ENCODE measurements at regions not wholly inside any gene's neighbourhood (a gene's known extent, or its start where the extent isn't known, plus 50 kb on each side); places are given as distances from the start of the nearest gene placed in this dataset.

DNA sequence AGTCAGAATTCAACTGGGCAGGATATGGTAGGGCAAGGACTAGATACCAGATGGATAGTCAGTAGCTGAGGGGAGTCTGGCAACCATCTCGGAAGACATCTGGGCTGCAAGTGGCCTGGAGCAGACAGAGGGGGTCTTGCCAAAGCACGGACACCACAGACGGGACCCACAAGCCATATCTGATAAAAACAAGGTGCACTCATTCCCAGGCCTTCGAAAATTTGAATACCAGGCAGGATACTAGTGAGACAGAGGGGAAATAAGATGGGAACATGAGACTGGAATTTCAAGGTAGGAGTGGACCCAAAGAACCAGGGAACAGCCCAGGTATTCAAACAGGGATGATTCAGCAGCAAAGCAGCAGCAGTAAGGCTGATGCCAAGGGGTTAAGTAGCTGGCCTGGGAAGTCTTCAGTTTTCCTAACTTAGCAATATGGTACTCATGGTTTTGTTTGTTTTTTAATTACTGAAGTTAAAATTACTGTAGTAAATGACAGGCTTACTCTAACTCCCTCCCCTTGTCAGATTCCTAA lies 144.9 kb upstream of the NCKAP5 start:
- Histone ChIP-seq H3K4me1 (no peaks in the 10 kb centered on the region), H3K27ac (no peak overlapping the region), H3K27me3 (ENCODE audit: insufficient read depth in 3 of 3, low read length in 2 of 3) (no peaks in the 10 kb centered on the region), H3K9me3 (no peaks in the 10 kb centered on the region), H3K4me3 (no peak overlapping the region), H3K36me3 (ENCODE audit: insufficient read depth in 1 of 2, low read depth in 1 of 2) (no peaks in the 10 kb centered on the region)
- DNase-seq (no peak), ATAC-seq (no peak)
- 78 to 86% (median 85%) methylated on average over 4 of the region's 4 CpGs for WGBS, 3 donors
- TF ChIP-seq, protein P1, sequence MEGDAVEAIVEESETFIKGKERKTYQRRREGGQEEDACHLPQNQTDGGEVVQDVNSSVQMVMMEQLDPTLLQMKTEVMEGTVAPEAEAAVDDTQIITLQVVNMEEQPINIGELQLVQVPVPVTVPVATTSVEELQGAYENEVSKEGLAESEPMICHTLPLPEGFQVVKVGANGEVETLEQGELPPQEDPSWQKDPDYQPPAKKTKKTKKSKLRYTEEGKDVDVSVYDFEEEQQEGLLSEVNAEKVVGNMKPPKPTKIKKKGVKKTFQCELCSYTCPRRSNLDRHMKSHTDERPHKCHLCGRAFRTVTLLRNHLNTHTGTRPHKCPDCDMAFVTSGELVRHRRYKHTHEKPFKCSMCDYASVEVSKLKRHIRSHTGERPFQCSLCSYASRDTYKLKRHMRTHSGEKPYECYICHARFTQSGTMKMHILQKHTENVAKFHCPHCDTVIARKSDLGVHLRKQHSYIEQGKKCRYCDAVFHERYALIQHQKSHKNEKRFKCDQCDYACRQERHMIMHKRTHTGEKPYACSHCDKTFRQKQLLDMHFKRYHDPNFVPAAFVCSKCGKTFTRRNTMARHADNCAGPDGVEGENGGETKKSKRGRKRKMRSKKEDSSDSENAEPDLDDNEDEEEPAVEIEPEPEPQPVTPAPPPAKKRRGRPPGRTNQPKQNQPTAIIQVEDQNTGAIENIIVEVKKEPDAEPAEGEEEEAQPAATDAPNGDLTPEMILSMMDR (IDR thresholded peaks at IDR 0.05): no peak
- intact Hi-C loops (cut with DNase I): no loop called here

DNA sequence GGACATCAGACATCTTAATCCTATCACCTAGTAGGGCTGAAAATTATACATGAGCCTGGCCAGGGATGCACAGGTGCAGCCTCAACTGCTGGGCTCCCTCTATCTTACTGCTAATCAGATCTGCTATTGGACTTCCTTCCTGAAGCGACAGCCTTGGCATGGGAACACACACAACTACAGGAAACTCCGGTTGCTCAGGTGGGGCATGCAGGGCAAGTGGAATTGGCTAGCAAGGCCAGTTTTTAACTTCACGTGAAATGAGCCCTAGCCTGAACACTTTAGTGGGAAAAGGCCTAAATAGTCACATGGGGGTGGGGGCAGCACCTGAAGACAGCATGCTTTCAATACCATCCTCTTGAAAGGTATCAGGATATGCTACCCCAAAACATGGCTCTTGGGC lies 147.9 kb upstream of the NCKAP5 start:
- Histone ChIP-seq H3K9me3 (no peaks in the 10 kb centered on the region), H3K4me3 (no peak overlapping the region), H3K27ac (no peak overlapping the region), H3K4me1 (no peaks in the 10 kb centered on the region), H3K36me3 (ENCODE audit: insufficient read depth in 1 of 2, low read depth in 1 of 2) (no peaks in the 10 kb centered on the region), H3K27me3 (ENCODE audit: insufficient read depth in 3 of 3, low read length in 2 of 3) (no peaks in the 10 kb centered on the region)
- TF ChIP-seq, protein P1 (IDR thresholded peaks at IDR 0.05): no peak
- no peak for ATAC-seq
- 68 to 84% (median 79%) methylated on average over 3 of the region's 3 CpGs for WGBS, 3 donors
- no peak for DNase-seq
- intact Hi-C loops (cut with DNase I): no loop called here

DNA sequence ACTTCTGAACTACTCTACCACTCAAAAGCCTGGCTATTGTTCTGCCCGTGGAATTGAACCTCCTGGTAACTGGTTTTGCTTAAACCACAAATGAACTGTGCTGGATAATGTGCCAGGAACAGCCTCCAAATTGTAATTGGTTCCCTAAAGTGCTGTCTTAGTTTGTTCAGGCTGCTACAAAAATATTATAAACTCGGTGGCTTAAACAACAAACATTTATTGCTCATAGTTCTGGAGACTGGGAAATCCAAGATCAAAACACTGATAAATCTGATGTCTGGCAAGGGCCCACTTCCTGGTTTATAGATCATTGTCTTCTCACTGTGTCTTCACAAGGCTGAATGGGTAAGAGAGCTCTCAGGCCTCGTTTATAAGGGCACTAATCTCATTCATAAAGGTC lies 149.2 kb upstream of the NCKAP5 start:
- no peaks in the 10 kb centered on the region for H3K36me3 ChIP-seq (ENCODE audit: insufficient read depth in 1 of 2, low read depth in 1 of 2)
- DNase-seq (no peak), ATAC-seq (no peak)
- TF ChIP-seq, protein P1 (IDR thresholded peaks at IDR 0.05): no peak
- intact Hi-C loops (cut with DNase I): no loop called here
- no peaks in the 10 kb centered on the region for H3K27me3 ChIP-seq (ENCODE audit: insufficient read depth in 3 of 3, low read length in 2 of 3)
- no peaks in the 10 kb centered on the region for H3K9me3 ChIP-seq
- no peaks in the 10 kb centered on the region for H3K4me1 ChIP-seq
- WGBS, 3 donors: 36 to 56% (median 47%) methylated on average over 3 of the region's 3 CpGs
- no peak overlapping the region for H3K27ac ChIP-seq
- H3K4me3 ChIP-seq: no peak overlapping the region

DNA sequence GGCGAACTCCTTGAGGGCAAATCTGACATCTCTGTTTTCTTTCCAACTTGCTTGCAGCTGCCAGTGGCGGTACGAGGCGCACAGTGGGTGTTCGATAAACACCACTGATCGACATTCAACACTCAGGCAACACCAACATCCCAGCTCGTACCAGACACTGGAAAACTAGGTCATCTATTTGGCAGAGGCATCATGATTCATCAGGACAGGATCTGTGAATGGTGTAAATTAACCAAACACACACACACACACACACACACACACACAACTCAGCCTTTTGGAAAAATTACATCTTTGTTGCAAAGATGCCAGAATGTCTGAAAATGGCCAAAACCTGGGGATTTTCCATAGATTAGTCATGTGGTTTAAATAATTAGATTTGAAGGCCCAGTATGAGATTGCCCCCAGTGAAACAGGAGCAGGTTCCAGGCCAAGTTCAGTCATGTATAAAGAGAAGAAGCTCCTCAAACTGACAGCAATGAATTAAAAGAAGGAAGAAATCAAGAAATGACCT lies 150.5 kb upstream of the NCKAP5 start:
- ATAC-seq: no peak
- TF ChIP-seq, protein P1 (IDR thresholded peaks at IDR 0.05): no peak
- no peak overlapping the region for H3K27ac ChIP-seq
- H3K9me3 ChIP-seq: no peaks in the 10 kb centered on the region
- no peak for DNase-seq
- no peaks in the 10 kb centered on the region for H3K4me1 ChIP-seq
- no peaks in the 10 kb centered on the region for H3K27me3 ChIP-seq (ENCODE audit: insufficient read depth in 3 of 3, low read length in 2 of 3)
- H3K36me3 ChIP-seq (ENCODE audit: insufficient read depth in 1 of 2, low read depth in 1 of 2): no peaks in the 10 kb centered on the region
- no peak overlapping the region for H3K4me3 ChIP-seq
- 51 to 65% (median 52%) methylated on average over 7 of the region's 7 CpGs for WGBS, 3 donors
- intact Hi-C loops (cut with DNase I): no loop called here

DNA sequence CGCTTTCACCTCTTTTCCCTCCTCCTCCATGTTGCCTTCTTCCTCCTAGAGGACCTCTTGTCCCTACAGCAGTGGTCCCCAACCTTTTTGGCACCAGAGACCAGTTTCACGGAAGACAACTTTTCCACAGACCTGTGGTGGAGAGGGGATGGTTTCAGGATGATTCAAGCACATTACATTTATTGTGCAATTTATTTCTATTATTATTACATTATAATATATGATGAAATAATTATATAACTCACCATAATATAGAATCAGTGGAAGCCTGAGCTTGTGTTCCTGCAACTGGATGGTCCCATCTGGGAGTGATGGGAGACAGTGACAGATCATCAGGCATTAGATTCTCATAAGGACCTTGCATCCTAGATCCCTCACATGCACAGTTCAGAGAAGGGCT lies 152.2 kb upstream of the NCKAP5 start:
- intact Hi-C loops (cut with DNase I): no loop called here
- Histone ChIP-seq H3K9me3 (no peaks in the 10 kb centered on the region), H3K4me1 (no peaks in the 10 kb centered on the region), H3K36me3 (ENCODE audit: insufficient read depth in 1 of 2, low read depth in 1 of 2) (no peaks in the 10 kb centered on the region), H3K27ac (no peak overlapping the region), H3K4me3 (no peak overlapping the region), H3K27me3 (ENCODE audit: insufficient read depth in 3 of 3, low read length in 2 of 3) (no peaks in the 10 kb centered on the region)
- TF ChIP-seq, protein P1 (IDR thresholded peaks at IDR 0.05): no peak
- ATAC-seq (no peak), DNase-seq (no peak)
- WGBS, 3 donors: 93 to 95% (median 93%) methylated on average over 2 of the region's 2 CpGs

Data from psoas muscle (tissue), 7 donors.